OCI-LY7 (cell line): ENCODE measurements at regions not wholly inside any gene's neighbourhood (a gene's known extent, or its start where the extent isn't known, plus 50 kb on each side); places are given as distances from the start of the nearest gene placed in this dataset.
"Not testable (repeated sequence)": the region's sequence is repeated elsewhere in the genome, so short reads cannot be mapped to it uniquely, and the experiment has no call there.

Experiments used
- CTCF ChIP-seq: fragments of 200-600 bp; sonication (generic); conservative IDR thresholded peaks from 2 replicates; pipeline ENCODE4 v1.5.1; 2014; ENCODE audit warnings: mild to moderate bottlenecking, antibody characterized with exemption, low read length, moderate library complexity, mixed read lengths
- EZH2phosphoT487 ChIP-seq: fragments of 200-600 bp; sonication (generic); IDR thresholded peaks from 2 replicates; pipeline ENCODE4 v1.6.1; 2018; ENCODE audit warnings: low read depth, borderline replicate concordance, mild to moderate bottlenecking, mixed run types, antibody characterized with exemption, low read length, moderate library complexity, mixed read lengths

- not testable (repeated sequence) for TF ChIP-seq CTCF, EZH2phosphoT487
Observed at GRCh38 chr4:23080171-23080570, 387.4 kb downstream of the GBA3 start.
